Natural killer cell (primary cell): ENCODE measurements at regions not wholly inside any gene's neighbourhood (a gene's known extent, or its start where the extent isn't known, plus 50 kb on each side); places are given as distances from the start of the nearest gene placed in this dataset.

Experiments used
- ATAC-seq, 3 donors: fragments of 150-1000 bp in 2 of 3; fragments of 200-7000 bp in 1 of 3; cut with Tn5 transposase; 1 replicate in 1 of 3; 2 replicates in 2 of 3; pipeline ENCODE4 v1.10.0; 2021; ENCODE audit warnings: mild to moderate bottlenecking in 2 of 3, moderate library complexity in 2 of 3
- DNase-seq, 2 donors: peaks; one replicate each; pipeline versions ENCODE4 v3.0.0 to v3.0.0-alpha.2; 2013 to 2021; ENCODE audit warnings: mixed read lengths in 1 of 2
- H3K27ac ChIP-seq: one replicate; pipeline ENCODE4 v1.5.1; 2013; ENCODE audit warnings: mild to moderate bottlenecking, low read length
- H3K27me3 ChIP-seq: one replicate; pipeline ENCODE4 v1.6.1; 2013; ENCODE audit warnings: low read length; ENCODE audit not compliant: control insufficient read depth, insufficient read depth
- H3K36me3 ChIP-seq: one replicate; pipeline ENCODE4 v1.6.1; 2013; ENCODE audit warnings: low read length; ENCODE audit not compliant: control insufficient read depth, insufficient read depth
- H3K4me1 ChIP-seq: one replicate; pipeline ENCODE4 v1.6.1; 2013; ENCODE audit warnings: low read length; ENCODE audit not compliant: control insufficient read depth, insufficient read depth
- H3K4me3 ChIP-seq: one replicate; pipeline ENCODE4 v1.5.1; 2013; ENCODE audit warnings: low read length
- H3K9me3 ChIP-seq: one replicate; pipeline ENCODE4 v1.6.1; 2013; ENCODE audit warnings: low read length; ENCODE audit not compliant: control insufficient read depth, insufficient read depth
- H3K27ac Mint-ChIP-seq, 2 donors: one replicate each; pipeline ENCODE4 v1.8.0; 2022; ENCODE audit warnings: mild to moderate bottlenecking in 2 of 2, mixed read lengths in 2 of 2, moderate library complexity in 1 of 2
- H3K27me3 Mint-ChIP-seq, 2 donors: one replicate each; pipeline ENCODE4 v1.8.0; 2022; ENCODE audit warnings: low read depth in 2 of 2, mixed read lengths in 2 of 2
- H3K36me3 Mint-ChIP-seq: one replicate; pipeline ENCODE4 v1.8.0; 2022; ENCODE audit warnings: mixed read lengths
- H3K4me1 Mint-ChIP-seq, 2 donors: one replicate each; pipeline ENCODE4 v1.8.0; 2022; ENCODE audit warnings: mixed read lengths in 2 of 2
- H3K4me3 Mint-ChIP-seq: one replicate; pipeline ENCODE4 v1.8.0; 2022; ENCODE audit warnings: mild to moderate bottlenecking, moderate library complexity, mixed read lengths
- H3K9me3 Mint-ChIP-seq, 2 donors: one replicate each; pipeline ENCODE4 v1.8.0; 2022; ENCODE audit warnings: mixed read lengths in 2 of 2
- WGBS: methylation state at CpG from one replicate; pipeline ENCODE4 v1.1.7; 2013; ENCODE audit warnings: missing lambda C conversion rate; ENCODE audit not compliant: insufficient coverage; 5-methylcytosine and 5-hydroxymethylcytosine counted together
- intact Hi-C: fragments of 100-400 bp; cut with micrococcal nuclease; formaldehyde crosslinking; loops from one replicate; pipeline ENCODE4 v1.14.2; 2022
- TF ChIP-seq, protein P1 (sequence below): fragments of 200-600 bp; IDR thresholded peaks from one replicate; pipeline ENCODE4 v1.8.0; 2022; ENCODE audit warnings: antibody characterized with exemption

GRCh38 chr9:126151031-126151685 is 175.5 kb upstream of the MVB12B start:
- DNase-seq (no peak), ATAC-seq (no peak)
- Histone ChIP-seq H3K4me3 (no peak overlapping the region), H3K27ac (no peak overlapping the region), H3K27me3 (peaks cover 2% of the 10 kb centered on the region), H3K36me3 (no peaks in the 10 kb centered on the region), H3K4me1 (peaks cover 4% of the 10 kb centered on the region), H3K9me3 (no peaks in the 10 kb centered on the region)
- Mint-ChIP-seq H3K36me3 (no peaks in the 10 kb centered on the region), H3K27me3 (peaks cover 12 to 27% of the 10 kb centered on the region in 2 donors), H3K4me3 (no peak overlapping the region), H3K27ac (no peak overlapping the region), H3K4me1 (peaks cover 0 to 7% of the 10 kb centered on the region in 2 donors), H3K9me3 (no peaks in the 10 kb centered on the region)
- 83% methylated on average over 14 of the region's 14 CpGs for WGBS
- intact Hi-C loops: no loop called here
- TF ChIP-seq, protein P1, sequence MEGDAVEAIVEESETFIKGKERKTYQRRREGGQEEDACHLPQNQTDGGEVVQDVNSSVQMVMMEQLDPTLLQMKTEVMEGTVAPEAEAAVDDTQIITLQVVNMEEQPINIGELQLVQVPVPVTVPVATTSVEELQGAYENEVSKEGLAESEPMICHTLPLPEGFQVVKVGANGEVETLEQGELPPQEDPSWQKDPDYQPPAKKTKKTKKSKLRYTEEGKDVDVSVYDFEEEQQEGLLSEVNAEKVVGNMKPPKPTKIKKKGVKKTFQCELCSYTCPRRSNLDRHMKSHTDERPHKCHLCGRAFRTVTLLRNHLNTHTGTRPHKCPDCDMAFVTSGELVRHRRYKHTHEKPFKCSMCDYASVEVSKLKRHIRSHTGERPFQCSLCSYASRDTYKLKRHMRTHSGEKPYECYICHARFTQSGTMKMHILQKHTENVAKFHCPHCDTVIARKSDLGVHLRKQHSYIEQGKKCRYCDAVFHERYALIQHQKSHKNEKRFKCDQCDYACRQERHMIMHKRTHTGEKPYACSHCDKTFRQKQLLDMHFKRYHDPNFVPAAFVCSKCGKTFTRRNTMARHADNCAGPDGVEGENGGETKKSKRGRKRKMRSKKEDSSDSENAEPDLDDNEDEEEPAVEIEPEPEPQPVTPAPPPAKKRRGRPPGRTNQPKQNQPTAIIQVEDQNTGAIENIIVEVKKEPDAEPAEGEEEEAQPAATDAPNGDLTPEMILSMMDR: no peak

GRCh38 chr9:126151686-126152134 is 174.9 kb upstream of the MVB12B start:
- H3K4me1 ChIP-seq: no peaks in the 10 kb centered on the region
- H3K9me3 ChIP-seq: no peaks in the 10 kb centered on the region
- ATAC-seq (no peak), DNase-seq (no peak)
- Mint-ChIP-seq H3K36me3 (no peaks in the 10 kb centered on the region), H3K27ac (no peak overlapping the region), H3K4me1 (peaks cover 0 to 2% of the 10 kb centered on the region in 2 donors), H3K9me3 (no peaks in the 10 kb centered on the region), H3K27me3 (peaks cover 6 to 22% of the 10 kb centered on the region in 2 donors), H3K4me3 (no peak overlapping the region)
- no peak overlapping the region for H3K4me3 ChIP-seq
- peaks cover 2% of the 10 kb centered on the region for H3K27me3 ChIP-seq
- 75% methylated on average over 3 of the region's 5 CpGs for WGBS
- no peaks in the 10 kb centered on the region for H3K36me3 ChIP-seq
- TF ChIP-seq, protein P1: no peak
- no peak overlapping the region for H3K27ac ChIP-seq
- intact Hi-C loops: no loop called here

DNA sequence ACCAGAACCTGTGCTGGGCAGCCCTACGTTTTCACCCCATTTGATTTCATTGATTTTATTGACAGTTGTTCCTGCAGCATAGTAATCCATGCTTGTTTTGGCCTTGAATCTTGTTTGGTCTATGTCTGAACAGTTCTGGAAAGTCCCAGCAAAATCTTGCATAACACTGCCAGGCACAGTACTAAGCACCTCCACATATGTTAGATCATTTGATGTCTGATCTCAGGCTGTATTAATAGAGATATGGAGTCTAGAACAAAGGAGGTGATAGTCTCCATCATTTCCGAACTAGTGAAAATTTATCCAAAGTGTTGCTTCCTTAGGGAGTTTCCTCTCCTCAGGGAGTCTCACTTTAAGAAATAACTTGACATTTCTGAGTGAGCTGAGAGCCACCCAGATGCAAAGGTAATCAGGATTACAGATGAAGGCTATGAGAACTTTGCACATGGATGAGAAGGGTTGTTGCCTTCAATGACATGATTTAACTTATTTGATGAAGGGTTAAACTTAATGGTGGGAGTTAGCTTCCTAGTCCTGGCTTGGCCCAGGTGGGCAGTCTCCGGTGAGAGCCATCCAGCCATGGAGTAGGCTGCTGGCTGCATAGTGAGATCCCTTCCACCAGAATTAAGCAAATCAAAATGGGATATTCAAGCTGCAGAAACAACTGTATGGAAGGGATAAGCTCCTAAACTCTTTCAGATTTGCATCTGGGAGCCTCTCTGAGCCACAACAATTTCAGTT is 173.8 kb upstream of the MVB12B start:
- Mint-ChIP-seq H3K27me3 (peaks cover 5 to 12% of the 10 kb centered on the region in 2 donors), H3K27ac (no peak overlapping the region), H3K4me1 (no peaks in the 10 kb centered on the region), H3K9me3 (no peaks in the 10 kb centered on the region), H3K36me3 (no peaks in the 10 kb centered on the region), H3K4me3 (no peak overlapping the region)
- Histone ChIP-seq H3K27ac (no peak overlapping the region), H3K36me3 (no peaks in the 10 kb centered on the region), H3K27me3 (peaks cover 2% of the 10 kb centered on the region), H3K4me1 (no peaks in the 10 kb centered on the region), H3K4me3 (no peak overlapping the region), H3K9me3 (no peaks in the 10 kb centered on the region)
- TF ChIP-seq, protein P1: no peak
- ATAC-seq: no peak
- no peak for DNase-seq
- intact Hi-C loops: no loop called here
- WGBS: 84% methylated on average over 3 of the region's 3 CpGs
